CD14-positive monocyte (primary cell): ENCODE measurements at regions not wholly inside any gene's neighbourhood (a gene's known extent, or its start where the extent isn't known, plus 50 kb on each side); places are given as distances from the start of the nearest gene placed in this dataset.

Source experiments
- DNase-seq, 3 donors: peaks; one replicate each; pipeline ENCODE4 v3.0.0-alpha.2; 2011 to 2022
- H2AFZ ChIP-seq: 2 replicates; pipeline ENCODE4 v1.6.0; 2012; ENCODE audit warnings: mild to moderate bottlenecking, low read depth, low read length, inconsistent platforms; ENCODE audit not compliant: insufficient read depth, poor library complexity, severe bottlenecking
- H3K27ac ChIP-seq, 2 donors: 1 replicate in 1 of 2; 2 replicates in 1 of 2; pipeline ENCODE4 v1.5.1; 2012 to 2013; ENCODE audit warnings: low read length in 2 of 2, control low read depth in 1 of 2, inconsistent platforms in 1 of 2, low read depth in 1 of 2, mild to moderate bottlenecking in 1 of 2
- H3K27me3 ChIP-seq, 2 donors: one replicate each; pipeline versions ENCODE4 v1.6.0 to v1.6.1; 2011 to 2013; ENCODE audit warnings: low read length in 2 of 2; ENCODE audit not compliant: control insufficient read depth in 2 of 2, insufficient read depth in 2 of 2
- H3K36me3 ChIP-seq, 2 donors: replicated peaks in 1 of 2; 1 replicate in 1 of 2; 2 replicates in 1 of 2; pipeline versions ENCODE4 v1.5.1 to v1.6.1; 2012 to 2013; ENCODE audit warnings: low read length in 2 of 2, control low read depth in 1 of 2, inconsistent platforms in 1 of 2, mild to moderate bottlenecking in 1 of 2; ENCODE audit not compliant: insufficient read depth in 2 of 2, control insufficient read depth in 1 of 2
- H3K4me1 ChIP-seq, 2 donors: 1 replicate in 1 of 2; 2 replicates in 1 of 2; pipeline versions ENCODE4 v1.5.1 to v1.6.1; 2012 to 2013; ENCODE audit warnings: low read length in 2 of 2, control low read depth in 1 of 2, inconsistent platforms in 1 of 2, mild to moderate bottlenecking in 1 of 2, moderate library complexity in 1 of 2; ENCODE audit not compliant: insufficient read depth in 2 of 2, control insufficient read depth in 1 of 2
- H3K4me2 ChIP-seq: replicated peaks from 2 replicates; pipeline ENCODE3; 2012; ENCODE audit warnings: low read length, moderate library complexity, mild to moderate bottlenecking; ENCODE audit not compliant: poor library complexity, severe bottlenecking; ENCODE audit errors: extremely low read depth
- H3K4me3 ChIP-seq, 3 experiments: fragments of 200-600 bp in 1 of 3; sonication (generic) in 1 of 3; replicated peaks in 1 of 3; 1 replicate in 2 of 3; 2 replicates in 1 of 3; pipeline ENCODE4 v1.5.1; 2011 to 2013; ENCODE audit warnings: low read length in 3 of 3, mild to moderate bottlenecking in 3 of 3, control low read depth in 2 of 3, low read depth in 2 of 3, inconsistent platforms in 1 of 3, moderate library complexity in 1 of 3
- H3K79me2 ChIP-seq: 2 replicates; pipeline ENCODE4 v1.6.0; 2012; ENCODE audit warnings: mild to moderate bottlenecking, control low read depth, inconsistent platforms, low read length, moderate library complexity; ENCODE audit not compliant: insufficient read depth
- H3K9ac ChIP-seq: 2 replicates; pipeline ENCODE4 v1.6.0; 2017; ENCODE audit warnings: low read length, mild to moderate bottlenecking; ENCODE audit not compliant: insufficient read depth, poor library complexity, severe bottlenecking
- H3K9me3 ChIP-seq, 2 donors: replicated peaks in 1 of 2; 1 replicate in 1 of 2; 2 replicates in 1 of 2; pipeline versions ENCODE4 v1.5.1 to v1.6.1; 2012 to 2013; ENCODE audit warnings: low read length in 2 of 2, control low read depth in 1 of 2; ENCODE audit not compliant: control insufficient read depth in 1 of 2, insufficient read depth in 1 of 2
- H4K20me1 ChIP-seq: 2 replicates; pipeline ENCODE4 v1.6.0; 2012; ENCODE audit warnings: mild to moderate bottlenecking, low read length, control low read depth, moderate library complexity; ENCODE audit not compliant: insufficient read depth
- H3K27ac Mint-ChIP-seq, 7 donors: one replicate each; pipeline ENCODE4 v1.8.0; 2020; ENCODE audit warnings: mild to moderate bottlenecking in 7 of 7, mixed read lengths in 7 of 7, moderate library complexity in 6 of 7, inconsistent platforms in 2 of 7
- H3K27me3 Mint-ChIP-seq, 3 donors: one replicate each; pipeline ENCODE4 v1.8.0; 2021 to 2022; ENCODE audit warnings: low read depth in 3 of 3, mild to moderate bottlenecking in 3 of 3, mixed read lengths in 3 of 3, moderate library complexity in 3 of 3, inconsistent platforms in 1 of 3
- H3K36me3 Mint-ChIP-seq, 2 donors: one replicate each; pipeline ENCODE4 v1.8.0; 2020; ENCODE audit warnings: mixed read lengths in 2 of 2, inconsistent platforms in 1 of 2, mild to moderate bottlenecking in 1 of 2
- H3K4me1 Mint-ChIP-seq: one replicate; pipeline ENCODE4 v1.8.0; 2020; ENCODE audit warnings: mild to moderate bottlenecking, mixed read lengths
- H3K4me3 Mint-ChIP-seq, 2 donors: one replicate each; pipeline ENCODE4 v1.8.0; 2020; ENCODE audit warnings: mild to moderate bottlenecking in 2 of 2, mixed read lengths in 2 of 2, moderate library complexity in 1 of 2
- H3K9me3 Mint-ChIP-seq, 7 donors: one replicate each; pipeline ENCODE4 v1.8.0; 2020 to 2022; ENCODE audit warnings: mixed read lengths in 7 of 7, mild to moderate bottlenecking in 6 of 7, moderate library complexity in 6 of 7, inconsistent platforms in 2 of 7
- CTCF ChIP-seq: fragments of 200-600 bp; IDR thresholded peaks from one replicate; pipeline ENCODE4 v1.8.0; 2022; ENCODE audit warnings: antibody characterized with exemption, mild to moderate bottlenecking
- WGBS: methylation state at CpG from one replicate; pipeline ENCODE4 v1.1.5; 2013; ENCODE audit warnings: missing lambda C conversion rate; ENCODE audit not compliant: insufficient coverage; 5-methylcytosine and 5-hydroxymethylcytosine counted together
- intact Hi-C, 2 donors: fragments of 100-400 bp; cut with micrococcal nuclease; formaldehyde crosslinking; loops; one replicate each; pipeline versions ENCODE4 v1.15.0 to v1.15.1; 2023

- H3K79me2 ChIP-seq = no peaks in the 10 kb centered on the region
- H3K27ac ChIP-seq = no peak overlapping the region
- H3K36me3 Mint-ChIP-seq = no peaks in the 10 kb centered on the region
- intact Hi-C loops = no loop called here
- H3K9me3 ChIP-seq = no peaks in the 10 kb centered on the region
- H3K4me3 ChIP-seq = no peak overlapping the region
- 0% methylated on average over 1 of the region's 2 CpGs for WGBS
- no peak overlapping the region for H3K27ac Mint-ChIP-seq
- peaks cover 3% of the 10 kb centered on the region for H3K4me1 Mint-ChIP-seq
- no peak overlapping the region for H3K9ac ChIP-seq
- H3K4me1 ChIP-seq = peaks cover 0 to 3% of the 10 kb centered on the region in 2 donors
- no peaks in the 10 kb centered on the region for H3K27me3 ChIP-seq
- DNase-seq = no peak
- no peak overlapping the region for H3K4me3 Mint-ChIP-seq
- H2AFZ ChIP-seq = no peak overlapping the region
- no peaks in the 10 kb centered on the region for H4K20me1 ChIP-seq
- no peaks in the 10 kb centered on the region for H3K27me3 Mint-ChIP-seq
- no peak for TF ChIP-seq CTCF
- no peak overlapping the region for H3K4me2 ChIP-seq
- no peaks in the 10 kb centered on the region for H3K36me3 ChIP-seq
- peaks cover 0 to 3% (median 0%) of the 10 kb centered on the region in 7 donors for H3K9me3 Mint-ChIP-seq
Observed at GRCh38 chr3:147656023-147656422, 246.9 kb downstream of the ZIC1 start.

GRCh38 chr3:147661916-147662315 lies 252.8 kb downstream of the ZIC1 start:
- Histone ChIP-seq H3K4me1 (peaks cover 0 to 3% of the 10 kb centered on the region in 2 donors), H4K20me1 (no peaks in the 10 kb centered on the region), H3K4me2 (no peak overlapping the region), H3K36me3 (no peaks in the 10 kb centered on the region), H3K9ac (no peak overlapping the region), H3K27me3 (no peaks in the 10 kb centered on the region), H3K9me3 (no peaks in the 10 kb centered on the region), H3K27ac (no peak overlapping the region), H3K79me2 (no peaks in the 10 kb centered on the region), H3K4me3 (no peak overlapping the region), H2AFZ (no peak overlapping the region)
- no peak overlapping the region for H3K27ac Mint-ChIP-seq
- H3K27me3 Mint-ChIP-seq = no peaks in the 10 kb centered on the region
- no peak overlapping the region for H3K4me3 Mint-ChIP-seq
- intact Hi-C loops = no loop called here
- no peak for TF ChIP-seq CTCF
- H3K4me1 Mint-ChIP-seq = peaks cover 3% of the 10 kb centered on the region
- DNase-seq = no peak
- H3K9me3 Mint-ChIP-seq = peaks cover 0 to 3% (median 0%) of the 10 kb centered on the region in 7 donors
- 44% methylated on average over 1 of the region's 3 CpGs for WGBS
- no peaks in the 10 kb centered on the region for H3K36me3 Mint-ChIP-seq
